ENCODE measurements at regions not wholly inside any gene's neighbourhood (a gene's known extent, or its start where the extent isn't known, plus 50 kb on each side); places are given as distances from the start of the nearest gene placed in this dataset.
"Not testable (repeated sequence)": the region's sequence is repeated elsewhere in the genome, so short reads cannot be mapped to it uniquely, and the experiment has no call there.

- TF ChIP-seq, protein P1, sequence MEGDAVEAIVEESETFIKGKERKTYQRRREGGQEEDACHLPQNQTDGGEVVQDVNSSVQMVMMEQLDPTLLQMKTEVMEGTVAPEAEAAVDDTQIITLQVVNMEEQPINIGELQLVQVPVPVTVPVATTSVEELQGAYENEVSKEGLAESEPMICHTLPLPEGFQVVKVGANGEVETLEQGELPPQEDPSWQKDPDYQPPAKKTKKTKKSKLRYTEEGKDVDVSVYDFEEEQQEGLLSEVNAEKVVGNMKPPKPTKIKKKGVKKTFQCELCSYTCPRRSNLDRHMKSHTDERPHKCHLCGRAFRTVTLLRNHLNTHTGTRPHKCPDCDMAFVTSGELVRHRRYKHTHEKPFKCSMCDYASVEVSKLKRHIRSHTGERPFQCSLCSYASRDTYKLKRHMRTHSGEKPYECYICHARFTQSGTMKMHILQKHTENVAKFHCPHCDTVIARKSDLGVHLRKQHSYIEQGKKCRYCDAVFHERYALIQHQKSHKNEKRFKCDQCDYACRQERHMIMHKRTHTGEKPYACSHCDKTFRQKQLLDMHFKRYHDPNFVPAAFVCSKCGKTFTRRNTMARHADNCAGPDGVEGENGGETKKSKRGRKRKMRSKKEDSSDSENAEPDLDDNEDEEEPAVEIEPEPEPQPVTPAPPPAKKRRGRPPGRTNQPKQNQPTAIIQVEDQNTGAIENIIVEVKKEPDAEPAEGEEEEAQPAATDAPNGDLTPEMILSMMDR (IDR thresholded peaks at IDR 0.05) = not testable (repeated sequence)
- not testable (repeated sequence) for TF ChIP-seq POLR2A (IDR thresholded peaks at IDR 0.05)
Measured at GRCh38 chr15:84547150-84547549, 53.7 kb upstream of the ZSCAN2 start.

Measured in body of pancreas (tissue), 4 donors.